Loucy (cell line): ENCODE measurements at regions not wholly inside any gene's neighbourhood (a gene's known extent, or its start where the extent isn't known, plus 50 kb on each side); places are given as distances from the start of the nearest gene placed in this dataset.

Experiments
- H2AFZ ChIP-seq: fragments of 200-600 bp; sonication (generic); 2 replicates; pipeline ENCODE4 v1.6.0; 2016; ENCODE audit warnings: antibody characterized with exemption, mild to moderate bottlenecking, low read length, moderate library complexity
- H3F3A ChIP-seq: fragments of 200-600 bp; 2 replicates; pipeline ENCODE4 v1.6.0; 2016; ENCODE audit warnings: antibody characterized with exemption, low read depth, mild to moderate bottlenecking
- H3K27me3 ChIP-seq: fragments of 200-600 bp; sonication (generic); 2 replicates; pipeline ENCODE4 v1.6.1; 2014; ENCODE audit warnings: low read length, mild to moderate bottlenecking; ENCODE audit not compliant: insufficient read depth, poor library complexity, severe bottlenecking
- H3K36me3 ChIP-seq: fragments of 200-600 bp; sonication (generic); 2 replicates; pipeline ENCODE4 v1.6.1; 2016; ENCODE audit warnings: low read length; ENCODE audit not compliant: insufficient read depth
- H3K4me1 ChIP-seq: fragments of 200-600 bp; sonication (generic); 2 replicates; pipeline ENCODE4 v1.5.1; 2014; ENCODE audit warnings: low read length, mild to moderate bottlenecking; ENCODE audit not compliant: insufficient read depth, poor library complexity, severe bottlenecking
- H3K4me2 ChIP-seq: fragments of 200-600 bp; sonication (generic); 2 replicates; pipeline ENCODE4 v1.6.0; 2014; ENCODE audit warnings: antibody characterized with exemption, low read length, low read depth, mild to moderate bottlenecking; ENCODE audit not compliant: poor library complexity, severe bottlenecking
- H3K4me3 ChIP-seq: fragments of 200-600 bp; sonication (generic); 2 replicates; pipeline ENCODE4 v1.5.1; 2014; ENCODE audit warnings: low read length, mild to moderate bottlenecking, mixed read lengths; ENCODE audit not compliant: poor library complexity, severe bottlenecking
- H3K79me2 ChIP-seq: fragments of 200-600 bp; sonication (generic); 2 replicates; pipeline ENCODE4 v1.6.1; 2014; ENCODE audit warnings: low read length; ENCODE audit not compliant: insufficient read depth
- H3K9ac ChIP-seq: fragments of 200-600 bp; sonication (generic); 2 replicates; pipeline ENCODE4 v1.6.0; 2014; ENCODE audit warnings: mild to moderate bottlenecking, low read depth, low read length, moderate library complexity; ENCODE audit not compliant: poor library complexity, severe bottlenecking
- H3K9me2 ChIP-seq: fragments of 200-600 bp; sonication (generic); replicated peaks from 2 replicates; pipeline ENCODE4 v1.6.1; 2016; ENCODE audit warnings: low read depth, low read length, mixed read lengths
- H3K9me3 ChIP-seq: fragments of 200-600 bp; sonication (generic); 2 replicates; pipeline ENCODE4 v1.6.1; 2014; ENCODE audit warnings: mild to moderate bottlenecking, antibody characterized with exemption, low read length, low read depth; ENCODE audit not compliant: insufficient read depth
- H4K20me1 ChIP-seq: fragments of 200-600 bp; sonication (generic); 2 replicates; pipeline ENCODE4 v1.6.0; 2014; ENCODE audit warnings: antibody characterized with exemption, low read length, mild to moderate bottlenecking; ENCODE audit not compliant: insufficient read depth, poor library complexity, severe bottlenecking
- CTCF ChIP-seq: fragments of 200-600 bp; sonication (generic); conservative IDR thresholded peaks from 2 replicates; pipeline ENCODE4 v1.5.1; 2014; ENCODE audit warnings: mild to moderate bottlenecking, antibody characterized with exemption, low read length
- EZH2phosphoT487 ChIP-seq: fragments of 200-600 bp; IDR thresholded peaks from 2 replicates; pipeline ENCODE4 v1.6.1; 2018; ENCODE audit warnings: antibody characterized with exemption, mild to moderate bottlenecking, moderate library complexity, borderline replicate concordance

GRCh38 chr3:26340001-26340400 lies 282.6 kb upstream of the LRRC3B start:
- H3K4me2 ChIP-seq, result no peak overlapping the region
- no peaks in the 10 kb centered on the region for H3K9me3 ChIP-seq
- no peaks in the 10 kb centered on the region for H3K4me1 ChIP-seq
- H3K79me2 ChIP-seq, result no peaks in the 10 kb centered on the region
- no peak for TF ChIP-seq CTCF
- no peak for TF ChIP-seq EZH2phosphoT487
- H3K9me2 ChIP-seq, result no peaks in the 10 kb centered on the region
- H3K9ac ChIP-seq, result no peak overlapping the region
- H3F3A ChIP-seq, result no peaks in the 10 kb centered on the region
- H4K20me1 ChIP-seq, result no peaks in the 10 kb centered on the region
- no peak overlapping the region for H2AFZ ChIP-seq
- H3K36me3 ChIP-seq, result no peaks in the 10 kb centered on the region
- no peak overlapping the region for H3K4me3 ChIP-seq
- H3K27me3 ChIP-seq, result no peaks in the 10 kb centered on the region

GRCh38 chr3:26343647-26344046 lies 278.9 kb upstream of the LRRC3B start:
- TF ChIP-seq CTCF (no peak), EZH2phosphoT487 (no peak)
- Histone ChIP-seq H3K79me2 (no peaks in the 10 kb centered on the region), H2AFZ (no peak overlapping the region), H3F3A (no peaks in the 10 kb centered on the region), H3K4me2 (no peak overlapping the region), H3K4me3 (no peak overlapping the region), H3K9me2 (no peaks in the 10 kb centered on the region), H3K36me3 (no peaks in the 10 kb centered on the region), H3K9ac (no peak overlapping the region), H4K20me1 (no peaks in the 10 kb centered on the region), H3K4me1 (no peaks in the 10 kb centered on the region), H3K27me3 (no peaks in the 10 kb centered on the region), H3K9me3 (no peaks in the 10 kb centered on the region; the same call in 1 of the 2 replicates)

GRCh38 chr3:26345613-26346012 lies 277.0 kb upstream of the LRRC3B start:
- Histone ChIP-seq H3K27me3 (no peaks in the 10 kb centered on the region), H3K4me1 (no peaks in the 10 kb centered on the region), H3K9me2 (no peaks in the 10 kb centered on the region), H3K4me2 (no peak overlapping the region), H2AFZ (no peak overlapping the region), H3F3A (no peaks in the 10 kb centered on the region), H3K9me3 (no peaks in the 10 kb centered on the region; the same call in 1 of the 2 replicates), H3K4me3 (no peak overlapping the region), H3K36me3 (no peaks in the 10 kb centered on the region), H3K79me2 (no peaks in the 10 kb centered on the region), H3K9ac (no peak overlapping the region), H4K20me1 (no peaks in the 10 kb centered on the region)
- TF ChIP-seq CTCF (no peak), EZH2phosphoT487 (no peak)
